Sigmoid colon (tissue), 6 donors: ENCODE measurements at regions not wholly inside any gene's neighbourhood (a gene's known extent, or its start where the extent isn't known, plus 50 kb on each side); places are given as distances from the start of the nearest gene placed in this dataset.

Experiments used
- DNase-seq: peaks from one replicate; pipeline ENCODE4 v3.0.0-alpha.2; 2019
- H3K27ac ChIP-seq, 4 donors: fragments of 200-600 bp; sonication (generic); one replicate each; pipeline ENCODE4 v1.5.1; 2016 to 2019; ENCODE audit warnings: mild to moderate bottlenecking in 1 of 4
- H3K27me3 ChIP-seq, 3 donors: fragments of 200-600 bp; sonication (generic); one replicate each; pipeline ENCODE4 v1.5.1; 2019; ENCODE audit warnings: mild to moderate bottlenecking in 1 of 3
- H3K36me3 ChIP-seq, 4 donors: fragments of 200-600 bp; sonication (generic); one replicate each; pipeline ENCODE4 v1.5.1; 2016 to 2019
- H3K4me1 ChIP-seq, 4 donors: fragments of 200-600 bp; sonication (generic); one replicate each; pipeline ENCODE4 v1.5.1; 2017 to 2019
- H3K4me3 ChIP-seq, 4 donors: fragments of 200-600 bp; sonication (generic); one replicate each; pipeline ENCODE4 v1.5.1; 2017 to 2019; ENCODE audit warnings: mild to moderate bottlenecking in 2 of 4, moderate library complexity in 1 of 4
- H3K9me3 ChIP-seq, 4 donors: fragments of 200-600 bp in 3 of 4; sonication (generic) in 3 of 4; one replicate each; pipeline versions ENCODE4 v1.5.1 to v1.6.1; 2013 to 2019
- CTCF ChIP-seq, 4 experiments: fragments of 450-650 bp in 3 of 4; fragments of 200-600 bp in 1 of 4; IDR thresholded peaks; one replicate each; pipeline ENCODE4 v1.5.1; 2016 to 2019; ENCODE audit warnings: antibody characterized with exemption in 4 of 4, mild to moderate bottlenecking in 3 of 4, moderate library complexity in 2 of 4
- EP300 ChIP-seq, 4 donors: sonication (generic); formaldehyde crosslinking; IDR thresholded peaks; one replicate each; pipeline ENCODE4 v1.6.1; 2017; ENCODE audit warnings: antibody characterized with exemption in 4 of 4
- POLR2A ChIP-seq, 2 donors: fragments of 450-650 bp; IDR thresholded peaks; one replicate each; pipeline ENCODE4 v1.6.1; 2016; ENCODE audit warnings: antibody characterized with exemption in 2 of 2, mild to moderate bottlenecking in 2 of 2, moderate library complexity in 2 of 2
- POLR2AphosphoS5 ChIP-seq, 4 donors: sonication (generic); formaldehyde crosslinking; IDR thresholded peaks; one replicate each; pipeline ENCODE4 v1.6.1; 2017; ENCODE audit warnings: antibody characterized with exemption in 4 of 4
- WGBS, 2 donors: extraction: QIAGEN DNeasy Blood & Tissue Kit; methylation state at CpG; one replicate each; pipeline ENCODE4 v1.1.7; 2013; 5-methylcytosine and 5-hydroxymethylcytosine counted together
- intact Hi-C: fragments of 100-400 bp; cut with DNase I; formaldehyde crosslinking; loops from one replicate; pipeline ENCODE4 v1.15.1; 2023
- donor health status: healthy with polysubstance abuse.
- donor health status: healthy.

GRCh38 chr14:49991491-49991890 is 98.6 kb downstream of the ARF6 start:
- no peak overlapping the region for H3K4me3 ChIP-seq
- peaks cover 0 to 12% (median 0%) of the 10 kb centered on the region in 4 donors for H3K4me1 ChIP-seq
- TF ChIP-seq POLR2AphosphoS5 (IDR thresholded peaks at IDR 0.05) (no peak), CTCF (IDR thresholded peaks at IDR 0.05) (no peak), EP300 (IDR thresholded peaks at IDR 0.05) (no peak), POLR2A (IDR thresholded peaks at IDR 0.05) (no peak)
- DNase-seq: no peak
- intact Hi-C loops: no loop called here
- 48 to 73% methylated on average over 4 of the region's 4 CpGs for WGBS, 2 donors
- H3K27me3 ChIP-seq: no peaks in the 10 kb centered on the region
- no peak overlapping the region for H3K27ac ChIP-seq
- no peaks in the 10 kb centered on the region for H3K9me3 ChIP-seq
- no peaks in the 10 kb centered on the region for H3K36me3 ChIP-seq

- Histone ChIP-seq H3K27ac (no peak overlapping the region), H3K36me3 (no peaks in the 10 kb centered on the region), H3K4me3 (no peak overlapping the region), H3K27me3 (no peaks in the 10 kb centered on the region), H3K4me1 (peaks cover 0 to 6% (median 0%) of the 10 kb centered on the region in 4 donors), H3K9me3 (no peaks in the 10 kb centered on the region)
- TF ChIP-seq POLR2AphosphoS5 (IDR thresholded peaks at IDR 0.05): no peak
- no peak for TF ChIP-seq POLR2A (IDR thresholded peaks at IDR 0.05)
- no peak for TF ChIP-seq EP300 (IDR thresholded peaks at IDR 0.05)
- TF ChIP-seq CTCF (IDR thresholded peaks at IDR 0.05): no peak
- WGBS, 2 donors: 94 to 95% methylated on average over 7 of the region's 7 CpGs
- intact Hi-C loops: no loop called here
- no peak for DNase-seq
These were observed 99.2 kb downstream of the ARF6 start for GRCh38 chr14:49992036-49992435.

- no peak overlapping the region for H3K27ac ChIP-seq
- no peaks in the 10 kb centered on the region for H3K27me3 ChIP-seq
- no peaks in the 10 kb centered on the region for H3K36me3 ChIP-seq
- peaks cover 0 to 2% (median 0%) of the 10 kb centered on the region in 4 donors for H3K4me1 ChIP-seq
- no peak for DNase-seq
- TF ChIP-seq CTCF (IDR thresholded peaks at IDR 0.05) (no peak), POLR2A (IDR thresholded peaks at IDR 0.05) (no peak), POLR2AphosphoS5 (IDR thresholded peaks at IDR 0.05) (no peak), EP300 (IDR thresholded peaks at IDR 0.05) (no peak)
- no peak overlapping the region for H3K4me3 ChIP-seq
- H3K9me3 ChIP-seq: no peaks in the 10 kb centered on the region
- WGBS, 2 donors: 84 to 93% methylated on average over 4 of the region's 4 CpGs
- intact Hi-C loops: no loop called here
These were observed 99.6 kb downstream of the ARF6 start for GRCh38 chr14:49992448-49992847.

DNA sequence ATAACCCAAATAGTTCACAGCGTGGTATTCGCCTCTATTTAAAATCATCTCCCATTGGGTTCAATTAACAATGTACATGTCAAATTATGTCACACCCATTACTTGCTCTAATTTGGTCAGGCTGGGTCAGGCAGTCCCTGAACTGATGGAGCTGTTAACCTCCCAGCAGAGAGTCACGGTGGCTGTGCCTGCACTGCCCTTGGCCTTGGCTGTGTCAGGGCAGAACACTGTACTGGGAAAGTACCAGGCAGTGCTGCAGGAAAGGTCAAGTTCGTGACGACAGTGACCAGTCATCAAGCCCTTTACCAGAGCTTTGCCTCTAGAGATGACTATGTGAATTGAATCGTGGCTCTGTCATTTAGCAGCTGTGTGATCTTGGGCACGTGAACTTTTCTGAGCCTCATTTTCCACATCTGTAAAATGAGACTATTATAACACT is 100.0 kb downstream of the ARF6 start:
- Histone ChIP-seq H3K27me3 (no peaks in the 10 kb centered on the region), H3K4me3 (no peak overlapping the region), H3K36me3 (no peaks in the 10 kb centered on the region), H3K9me3 (no peaks in the 10 kb centered on the region), H3K27ac (no peak overlapping the region), H3K4me1 (no peaks in the 10 kb centered on the region)
- intact Hi-C loops: no loop called here
- no peak for TF ChIP-seq POLR2A (IDR thresholded peaks at IDR 0.05)
- no peak for TF ChIP-seq CTCF (IDR thresholded peaks at IDR 0.05)
- TF ChIP-seq POLR2AphosphoS5 (IDR thresholded peaks at IDR 0.05): no peak
- no peak for TF ChIP-seq EP300 (IDR thresholded peaks at IDR 0.05)
- WGBS, 2 donors: 78 to 80% methylated on average over 7 of the region's 7 CpGs
- DNase-seq: no peak

DNA sequence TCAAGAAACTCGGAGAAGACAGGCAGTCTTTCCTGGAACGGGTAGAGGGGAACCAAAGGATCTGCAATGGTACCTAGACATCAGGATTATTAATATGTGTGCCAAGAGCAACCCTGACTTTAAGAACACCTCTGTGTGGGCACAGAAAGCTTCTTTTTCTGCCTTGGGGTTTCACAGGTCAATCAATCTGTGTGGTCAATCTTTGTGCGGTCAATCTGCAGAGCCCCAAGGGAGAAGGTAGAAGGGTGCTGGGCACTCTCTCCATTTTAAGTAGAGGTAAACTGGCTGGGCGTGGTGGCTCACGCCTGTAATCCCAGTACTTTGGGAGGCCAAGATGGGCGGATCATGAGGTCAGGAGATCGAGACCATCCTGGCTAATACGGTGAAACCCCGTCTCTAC is 100.7 kb downstream of the ARF6 start:
- H3K9me3 ChIP-seq: no peaks in the 10 kb centered on the region
- no peak for DNase-seq
- H3K4me1 ChIP-seq: no peaks in the 10 kb centered on the region
- no peak for TF ChIP-seq POLR2A (IDR thresholded peaks at IDR 0.05)
- no peak for TF ChIP-seq EP300 (IDR thresholded peaks at IDR 0.05)
- 91 to 94% methylated on average over 9 of the region's 9 CpGs for WGBS, 2 donors
- no peak overlapping the region for H3K27ac ChIP-seq
- no peak overlapping the region for H3K4me3 ChIP-seq
- no peaks in the 10 kb centered on the region for H3K27me3 ChIP-seq
- no peaks in the 10 kb centered on the region for H3K36me3 ChIP-seq
- intact Hi-C loops: no loop called here
